Smooth muscle cell (in vitro differentiated cells): ENCODE measurements at regions not wholly inside any gene's neighbourhood (a gene's known extent, or its start where the extent isn't known, plus 50 kb on each side); places are given as distances from the start of the nearest gene placed in this dataset.
A peak's percentile ranks its signal among the peaks of the same experiment; 100 is the strongest.

Source experiments
- DNase-seq: peaks from one replicate; lab custom pipeline; 2025; ENCODE audit not compliant: unreplicated experiment; lab: John Stamatoyannopoulos, UW
- H2AFZ ChIP-seq: fragments of 200-600 bp; sonication (generic); 2 replicates; pipeline ENCODE4 v1.6.0; 2016; ENCODE audit warnings: antibody characterized with exemption, low read depth, mild to moderate bottlenecking
- H3F3A ChIP-seq: fragments of 200-600 bp; sonication (generic); 2 replicates; pipeline ENCODE4 v1.6.0; 2017; ENCODE audit warnings: antibody characterized with exemption, low read depth
- H3K27ac ChIP-seq: fragments of 200-600 bp; sonication (generic); 2 replicates; pipeline ENCODE4 v1.5.1; 2016; ENCODE audit warnings: low read depth, mild to moderate bottlenecking
- H3K27me3 ChIP-seq: fragments of 200-600 bp; sonication (generic); 2 replicates; pipeline ENCODE4 v1.6.1; 2016; ENCODE audit warnings: low read depth, mild to moderate bottlenecking
- H3K36me3 ChIP-seq: fragments of 200-600 bp; sonication (generic); 2 replicates; pipeline ENCODE4 v1.5.1; 2016; ENCODE audit warnings: low read depth
- H3K4me1 ChIP-seq: fragments of 200-600 bp; sonication (generic); 2 replicates; pipeline ENCODE4 v1.5.1; 2016; ENCODE audit warnings: low read depth
- H3K4me2 ChIP-seq: fragments of 200-600 bp; sonication (generic); 2 replicates; pipeline ENCODE4 v1.6.0; 2016; ENCODE audit warnings: mild to moderate bottlenecking
- H3K4me3 ChIP-seq: fragments of 200-600 bp; sonication (generic); 2 replicates; pipeline ENCODE4 v1.5.1; 2016; ENCODE audit warnings: mild to moderate bottlenecking
- H3K79me2 ChIP-seq: fragments of 200-600 bp; sonication (generic); 2 replicates; pipeline ENCODE4 v1.6.0; 2016; ENCODE audit warnings: low read depth, mild to moderate bottlenecking
- H3K9ac ChIP-seq: fragments of 200-600 bp; sonication (generic); 2 replicates; pipeline ENCODE4 v1.6.0; 2016; ENCODE audit warnings: low read depth
- H3K9me3 ChIP-seq: fragments of 200-600 bp; sonication (generic); replicated peaks from 2 replicates; pipeline ENCODE4 v1.5.1; 2016; ENCODE audit warnings: low read depth
- H4K20me1 ChIP-seq: fragments of 200-600 bp; sonication (generic); 2 replicates; pipeline ENCODE4 v1.6.0; 2016; ENCODE audit warnings: low read depth
- CTCF ChIP-seq: fragments of 200-600 bp; sonication (generic); IDR thresholded peaks from 2 replicates; pipeline ENCODE4 v1.5.1; 2017; ENCODE audit warnings: borderline replicate concordance, mild to moderate bottlenecking, antibody characterized with exemption; ENCODE audit not compliant: insufficient read depth, poor library complexity, severe bottlenecking
- WGBS: methylation state at CpG from one replicate; pipeline ENCODE4 v1.1.7; 2016; ENCODE audit warnings: low lambda C conversion rate; 5-methylcytosine and 5-hydroxymethylcytosine counted together

- Histone ChIP-seq H3K79me2 (no peaks in the 10 kb centered on the region), H3K9me3 (no peaks in the 10 kb centered on the region), H2AFZ (no peak overlapping the region), H3K4me2 (no peak overlapping the region), H4K20me1 (no peaks in the 10 kb centered on the region), H3K9ac (no peak overlapping the region), H3K4me1 (no peaks in the 10 kb centered on the region), H3K4me3 (no peak overlapping the region), H3F3A (no peaks in the 10 kb centered on the region), H3K36me3 (no peaks in the 10 kb centered on the region), H3K27ac (no peak overlapping the region), H3K27me3 (no peaks in the 10 kb centered on the region)
- no peak for TF ChIP-seq CTCF
- no peak for DNase-seq
These were observed 225.1 kb downstream of the BCAT1 start for GRCh38 chr12:24723759-24724158.

GRCh38 chr12:24721191-24721590, 227.7 kb downstream of the BCAT1 start:
- no peaks in the 10 kb centered on the region for H3K9me3 ChIP-seq

GRCh38 chr12:24719293-24719721, 229.6 kb downstream of the BCAT1 start:
- H3F3A ChIP-seq: no peaks in the 10 kb centered on the region
- H3K9ac ChIP-seq: no peak overlapping the region
- TF ChIP-seq CTCF: no peak
- no peak for DNase-seq
- H3K79me2 ChIP-seq: no peaks in the 10 kb centered on the region
- H3K4me3 ChIP-seq: no peak overlapping the region
- H3K4me2 ChIP-seq: no peak overlapping the region
- H3K27ac ChIP-seq: peak overlapping the region; percentile 76
- no peaks in the 10 kb centered on the region for H3K9me3 ChIP-seq
- no peaks in the 10 kb centered on the region for H3K27me3 ChIP-seq
- H2AFZ ChIP-seq: peak overlapping the region; percentile 67
- H3K36me3 ChIP-seq: no peaks in the 10 kb centered on the region
- WGBS: 47% methylated on average over 1 of the region's 1 CpG
- no peaks in the 10 kb centered on the region for H4K20me1 ChIP-seq
- H3K4me1 ChIP-seq: no peaks in the 10 kb centered on the region

More at GRCh38 chr12:24721191-24721590, 227.7 kb downstream of the BCAT1 start:
- no peak overlapping the region for H3K27ac ChIP-seq
- no peak overlapping the region for H3K9ac ChIP-seq
- H4K20me1 ChIP-seq: no peaks in the 10 kb centered on the region
- no peaks in the 10 kb centered on the region for H3K27me3 ChIP-seq
- no peak for TF ChIP-seq CTCF
- H3K4me2 ChIP-seq: no peak overlapping the region
- no peaks in the 10 kb centered on the region for H3F3A ChIP-seq
- H3K79me2 ChIP-seq: no peaks in the 10 kb centered on the region
- H3K4me1 ChIP-seq: no peaks in the 10 kb centered on the region
- no peak for DNase-seq
- H3K36me3 ChIP-seq: no peaks in the 10 kb centered on the region
- H3K4me3 ChIP-seq: no peak overlapping the region
- no peak overlapping the region for H2AFZ ChIP-seq

GRCh38 chr12:24718617-24719016, 230.3 kb downstream of the BCAT1 start:
- 0% methylated on average over 1 of the region's 1 CpG for WGBS
- no peaks in the 10 kb centered on the region for H3K27me3 ChIP-seq
- no peak for TF ChIP-seq CTCF
- H3K4me2 ChIP-seq: no peak overlapping the region
- H3K27ac ChIP-seq: peak overlapping the region; percentile 76
- no peaks in the 10 kb centered on the region for H3K79me2 ChIP-seq
- no peaks in the 10 kb centered on the region for H3K36me3 ChIP-seq
- H3F3A ChIP-seq: no peaks in the 10 kb centered on the region
- no peaks in the 10 kb centered on the region for H3K4me1 ChIP-seq
- no peak overlapping the region for H3K9ac ChIP-seq
- H2AFZ ChIP-seq: peak overlapping the region; percentile 67
- no peak overlapping the region for H3K4me3 ChIP-seq
- H4K20me1 ChIP-seq: no peaks in the 10 kb centered on the region
- no peaks in the 10 kb centered on the region for H3K9me3 ChIP-seq
- no peak for DNase-seq
